OCI-LY1 (cell line): ENCODE measurements at regions not wholly inside any gene's neighbourhood (a gene's known extent, or its start where the extent isn't known, plus 50 kb on each side); places are given as distances from the start of the nearest gene placed in this dataset.

Source experiments
- H2AFZ ChIP-seq: fragments of 200-600 bp; sonication (generic), shearing (Covaris generic); 2 replicates; pipeline ENCODE4 v1.6.0; 2014; ENCODE audit warnings: antibody characterized with exemption, mild to moderate bottlenecking, low read length
- H3F3A ChIP-seq: fragments of 200-600 bp; sonication (generic), shearing (Covaris generic); 2 replicates; pipeline ENCODE4 v1.6.0; 2014; ENCODE audit warnings: mild to moderate bottlenecking, antibody characterized with exemption, low read length, moderate library complexity; ENCODE audit not compliant: insufficient read depth
- H3K27ac ChIP-seq: fragments of 200-600 bp; sonication (generic); 2 replicates; pipeline ENCODE4 v1.5.1; 2014; ENCODE audit warnings: low read length, mixed run types, mild to moderate bottlenecking, low read depth; ENCODE audit not compliant: poor library complexity, severe bottlenecking
- H3K27me3 ChIP-seq: fragments of 200-600 bp; sonication (generic); 2 replicates; pipeline ENCODE4 v1.6.0; 2014; ENCODE audit warnings: antibody characterized with exemption, mild to moderate bottlenecking, low read length, moderate library complexity; ENCODE audit not compliant: insufficient read depth
- H3K36me3 ChIP-seq: fragments of 200-600 bp; sonication (generic); 2 replicates; pipeline ENCODE4 v1.6.1; 2014; ENCODE audit warnings: mild to moderate bottlenecking, antibody characterized with exemption, low read length, moderate library complexity, mixed read lengths; ENCODE audit not compliant: insufficient read depth
- H3K4me1 ChIP-seq: fragments of 200-600 bp; sonication (generic); 2 replicates; pipeline ENCODE4 v1.5.1; 2014; ENCODE audit warnings: mild to moderate bottlenecking, low read length, moderate library complexity; ENCODE audit not compliant: insufficient read depth, severe bottlenecking
- H3K4me2 ChIP-seq: fragments of 200-600 bp; sonication (generic), shearing (Covaris generic); 2 replicates; pipeline ENCODE4 v1.6.1; 2014; ENCODE audit warnings: low read length
- H3K4me3 ChIP-seq: fragments of 200-600 bp; sonication (generic); 2 replicates; pipeline ENCODE4 v1.5.1; 2014; ENCODE audit warnings: low read length, low read depth, mild to moderate bottlenecking, mixed read lengths; ENCODE audit not compliant: poor library complexity, severe bottlenecking
- H3K79me2 ChIP-seq: fragments of 200-600 bp; shearing (Covaris generic); 2 replicates; pipeline ENCODE4 v1.6.1; 2016; ENCODE audit warnings: mixed run types, low read length, mixed read lengths; ENCODE audit not compliant: insufficient read depth
- H3K9ac ChIP-seq: fragments of 200-600 bp; sonication (generic), shearing (Covaris generic); 2 replicates; pipeline ENCODE4 v1.6.1; 2014; ENCODE audit warnings: mild to moderate bottlenecking, low read length, mixed read lengths
- H3K9me2 ChIP-seq: fragments of 200-600 bp; sonication (generic), shearing (Covaris generic); 2 replicates; pipeline ENCODE4 v1.6.1; 2014; ENCODE audit warnings: low read depth, mild to moderate bottlenecking, low read length, mixed read lengths
- H3K9me3 ChIP-seq: fragments of 200-600 bp; shearing (Covaris generic); 2 replicates; pipeline ENCODE4 v1.6.1; 2014; ENCODE audit warnings: low read length, mixed read lengths
- H4K20me1 ChIP-seq: fragments of 200-600 bp; sonication (generic), shearing (Covaris generic); 2 replicates; pipeline ENCODE4 v1.6.0; 2016; ENCODE audit warnings: mild to moderate bottlenecking, low read length; ENCODE audit not compliant: insufficient read depth
- CTCF ChIP-seq: fragments of 200-600 bp; sonication (generic), shearing (Covaris generic); IDR thresholded peaks from 2 replicates; pipeline ENCODE4 v1.5.1; 2017; ENCODE audit warnings: mild to moderate bottlenecking, antibody characterized with exemption, low read length, moderate library complexity, mixed read lengths
- EZH2 ChIP-seq: fragments of 200-600 bp; sonication (generic), shearing (Covaris generic); IDR thresholded peaks from 2 replicates; pipeline ENCODE4 v1.8.0; 2017; ENCODE audit warnings: borderline replicate concordance, mixed run types, mild to moderate bottlenecking, antibody characterized with exemption, low read length, moderate library complexity, mixed read lengths

- Histone ChIP-seq H4K20me1 (no peaks in the 10 kb centered on the region), H3K9me3 (no peaks in the 10 kb centered on the region), H3K79me2 (no peaks in the 10 kb centered on the region), H3K36me3 (no peaks in the 10 kb centered on the region), H3K4me2 (no peak overlapping the region), H3K9ac (no peak overlapping the region), H3K27me3 (no peaks in the 10 kb centered on the region), H3K4me3 (no peak overlapping the region), H3K9me2 (no peaks in the 10 kb centered on the region), H3K27ac (no peak overlapping the region), H3F3A (no peaks in the 10 kb centered on the region), H3K4me1 (no peaks in the 10 kb centered on the region), H2AFZ (no peak overlapping the region)
- TF ChIP-seq EZH2 (no peak), CTCF (no peak)
Observed at GRCh38 chr5:12777342-12777741, 873.1 kb upstream of the CTNND2 start.

GRCh38 chr5:12772276-12772675 is 868.0 kb upstream of the CTNND2 start:
- Histone ChIP-seq H3K9ac (no peak overlapping the region), H3K4me2 (no peak overlapping the region), H3K9me2 (no peaks in the 10 kb centered on the region), H3K27me3 (no peaks in the 10 kb centered on the region), H3K9me3 (no peaks in the 10 kb centered on the region), H3K4me1 (no peaks in the 10 kb centered on the region), H3K79me2 (no peaks in the 10 kb centered on the region), H3K4me3 (no peak overlapping the region), H2AFZ (no peak overlapping the region), H3K27ac (no peak overlapping the region), H3F3A (no peaks in the 10 kb centered on the region), H4K20me1 (no peaks in the 10 kb centered on the region), H3K36me3 (no peaks in the 10 kb centered on the region)
- TF ChIP-seq CTCF, result no peak

- H3K9ac ChIP-seq, result no peak overlapping the region
- H3K27ac ChIP-seq, result no peak overlapping the region
- TF ChIP-seq CTCF, result no peak
- no peak for TF ChIP-seq EZH2
Observed at GRCh38 chr5:12759377-12759776, 855.1 kb upstream of the CTNND2 start.

More at GRCh38 chr5:12759377-12759776, 855.1 kb upstream of the CTNND2 start:
- H2AFZ ChIP-seq, result no peak overlapping the region
- H4K20me1 ChIP-seq, result no peaks in the 10 kb centered on the region
- no peaks in the 10 kb centered on the region for H3K9me3 ChIP-seq
- no peaks in the 10 kb centered on the region for H3K27me3 ChIP-seq
- H3K36me3 ChIP-seq, result no peaks in the 10 kb centered on the region
- no peaks in the 10 kb centered on the region for H3K79me2 ChIP-seq
- H3F3A ChIP-seq, result no peaks in the 10 kb centered on the region
- H3K4me3 ChIP-seq, result no peak overlapping the region
- no peak overlapping the region for H3K4me2 ChIP-seq
- no peaks in the 10 kb centered on the region for H3K9me2 ChIP-seq
- H3K4me1 ChIP-seq, result no peaks in the 10 kb centered on the region
